ENCODE measurements at regions not wholly inside any gene's neighbourhood (a gene's known extent, or its start where the extent isn't known, plus 50 kb on each side); places are given as distances from the start of the nearest gene placed in this dataset.

- in situ Hi-C loops (cut with HindIII; ENCODE audit: low sequenced_read_pairs), result no loop called here
- no peak for DNase-seq (ENCODE audit: low read depth)
- H3K4me3 ChIP-seq (ENCODE audit: low read depth, low read length), result peak overlapping the region; percentile 60
- TF ChIP-seq, protein P1, sequence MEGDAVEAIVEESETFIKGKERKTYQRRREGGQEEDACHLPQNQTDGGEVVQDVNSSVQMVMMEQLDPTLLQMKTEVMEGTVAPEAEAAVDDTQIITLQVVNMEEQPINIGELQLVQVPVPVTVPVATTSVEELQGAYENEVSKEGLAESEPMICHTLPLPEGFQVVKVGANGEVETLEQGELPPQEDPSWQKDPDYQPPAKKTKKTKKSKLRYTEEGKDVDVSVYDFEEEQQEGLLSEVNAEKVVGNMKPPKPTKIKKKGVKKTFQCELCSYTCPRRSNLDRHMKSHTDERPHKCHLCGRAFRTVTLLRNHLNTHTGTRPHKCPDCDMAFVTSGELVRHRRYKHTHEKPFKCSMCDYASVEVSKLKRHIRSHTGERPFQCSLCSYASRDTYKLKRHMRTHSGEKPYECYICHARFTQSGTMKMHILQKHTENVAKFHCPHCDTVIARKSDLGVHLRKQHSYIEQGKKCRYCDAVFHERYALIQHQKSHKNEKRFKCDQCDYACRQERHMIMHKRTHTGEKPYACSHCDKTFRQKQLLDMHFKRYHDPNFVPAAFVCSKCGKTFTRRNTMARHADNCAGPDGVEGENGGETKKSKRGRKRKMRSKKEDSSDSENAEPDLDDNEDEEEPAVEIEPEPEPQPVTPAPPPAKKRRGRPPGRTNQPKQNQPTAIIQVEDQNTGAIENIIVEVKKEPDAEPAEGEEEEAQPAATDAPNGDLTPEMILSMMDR (IDR thresholded peaks at IDR 0.05; ENCODE audit: low read depth, low read length, missing control alignments), result no peak
These were observed 1312.0 kb upstream of the WWC1 start for GRCh38 chr5:166979307-166979895.

- TF ChIP-seq, protein P1 (IDR thresholded peaks at IDR 0.05; ENCODE audit: low read depth, low read length, missing control alignments), result no peak
- in situ Hi-C loops (cut with HindIII; ENCODE audit: low sequenced_read_pairs), result no loop called here
- no peak for DNase-seq (ENCODE audit: low read depth)
- H3K4me3 ChIP-seq (ENCODE audit: low read depth, low read length), result no peak overlapping the region
These were observed 1310.8 kb upstream of the WWC1 start for GRCh38 chr5:166980666-166981065.

DNA sequence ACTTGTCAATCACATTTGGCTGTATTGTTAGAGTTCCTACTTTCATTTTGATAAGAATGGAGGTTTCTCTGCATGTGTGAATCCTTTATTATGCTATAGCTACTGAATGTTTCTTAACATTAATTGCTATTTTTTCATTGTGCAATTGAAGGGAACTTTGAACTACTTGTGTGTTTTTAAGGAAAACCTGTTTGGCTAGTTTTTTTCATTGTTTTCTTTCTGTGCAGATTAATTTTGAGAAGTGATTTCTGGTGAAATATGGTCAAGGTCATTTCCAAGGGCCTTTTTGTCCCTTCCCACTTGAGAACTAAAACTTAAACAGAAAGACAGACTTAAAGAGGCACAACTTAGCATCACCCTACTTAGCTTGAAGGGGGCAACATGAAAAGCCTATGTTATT is 1309.2 kb upstream of the WWC1 start:
- TF ChIP-seq, protein P1 (IDR thresholded peaks at IDR 0.05; ENCODE audit: low read depth, low read length, missing control alignments), result no peak
- DNase-seq (ENCODE audit: low read depth), result no peak
- in situ Hi-C loops (cut with HindIII; ENCODE audit: low sequenced_read_pairs), result no loop called here
- no peak overlapping the region for H3K4me3 ChIP-seq (ENCODE audit: low read depth, low read length)

- TF ChIP-seq, protein P1 (IDR thresholded peaks at IDR 0.05; ENCODE audit: low read depth, low read length, missing control alignments), result no peak
- DNase-seq (ENCODE audit: low read depth), result no peak
- no peak overlapping the region for H3K4me3 ChIP-seq (ENCODE audit: low read depth, low read length)
- in situ Hi-C loops (cut with HindIII; ENCODE audit: low sequenced_read_pairs), result no loop called here
These were observed 1299.8 kb upstream of the WWC1 start for GRCh38 chr5:166991601-166992000.

- no peak for DNase-seq (ENCODE audit: low read depth)
- in situ Hi-C loops (cut with HindIII; ENCODE audit: low sequenced_read_pairs), result no loop called here
- H3K4me3 ChIP-seq (ENCODE audit: low read depth, low read length), result no peak overlapping the region
- TF ChIP-seq, protein P1 (IDR thresholded peaks at IDR 0.05; ENCODE audit: low read depth, low read length, missing control alignments), result no peak
These were observed 1299.3 kb upstream of the WWC1 start for GRCh38 chr5:166992108-166992507.

DNA sequence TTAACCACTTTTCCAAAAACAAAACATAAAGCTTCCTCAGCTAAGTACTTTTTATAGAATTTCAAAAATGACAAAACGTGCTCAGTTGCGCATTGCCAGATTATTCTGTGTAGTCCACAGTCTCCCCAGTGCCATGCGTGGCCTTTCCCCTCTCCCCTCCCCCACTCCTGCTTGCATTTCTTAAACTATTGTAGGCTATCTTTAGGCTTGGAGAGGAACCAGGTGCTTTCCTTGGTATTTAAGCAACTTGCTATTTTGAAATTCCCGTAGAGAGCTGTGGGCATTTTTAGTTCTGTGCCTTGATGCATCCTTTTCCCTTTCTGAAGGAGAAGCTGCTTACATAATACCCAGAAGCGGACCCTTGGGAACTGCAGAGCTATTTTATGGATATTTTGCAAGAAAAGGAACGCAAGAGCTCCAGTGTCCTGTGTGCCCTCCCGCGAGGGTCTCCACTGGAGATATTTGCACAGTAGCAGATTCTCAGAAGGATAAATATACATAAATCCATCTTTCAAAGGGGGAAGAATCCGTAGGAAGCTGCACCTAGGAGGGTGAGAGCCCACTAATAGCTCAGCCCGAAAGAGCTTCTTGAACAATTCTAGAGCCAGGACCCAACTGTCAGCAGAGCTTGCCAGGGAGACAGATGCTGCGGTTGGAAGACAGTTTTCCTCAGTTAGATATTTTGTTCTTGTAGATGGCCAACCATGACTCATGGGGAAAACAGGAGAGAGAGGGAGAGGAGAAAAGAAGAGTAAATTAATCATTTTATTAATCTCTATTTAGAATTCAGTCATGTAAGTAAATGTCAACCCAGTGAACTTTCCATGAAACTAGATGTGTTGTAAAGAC is 1298.3 kb upstream of the WWC1 start:
- no peak overlapping the region for H3K4me3 ChIP-seq (ENCODE audit: low read depth, low read length)
- in situ Hi-C loops (cut with HindIII; ENCODE audit: low sequenced_read_pairs), result no loop called here
- TF ChIP-seq, protein P1 (IDR thresholded peaks at IDR 0.05; ENCODE audit: low read depth, low read length, missing control alignments), result no peak
- no peak for DNase-seq (ENCODE audit: low read depth)

All from astrocyte of the cerebellum (primary cell).